GM19372 (cell line): ENCODE measurements at regions not wholly inside any gene's neighbourhood (a gene's known extent, or its start where the extent isn't known, plus 50 kb on each side); places are given as distances from the start of the nearest gene placed in this dataset.

Experiments used
- ATAC-seq: cut with Tn5 transposase; IDR thresholded peaks from one replicate; pipeline ENCODE4 v1.9.1; 2021; ENCODE audit warnings: mild to moderate bottlenecking, low read depth, moderate library complexity; ENCODE audit not compliant: unreplicated experiment

DNA sequence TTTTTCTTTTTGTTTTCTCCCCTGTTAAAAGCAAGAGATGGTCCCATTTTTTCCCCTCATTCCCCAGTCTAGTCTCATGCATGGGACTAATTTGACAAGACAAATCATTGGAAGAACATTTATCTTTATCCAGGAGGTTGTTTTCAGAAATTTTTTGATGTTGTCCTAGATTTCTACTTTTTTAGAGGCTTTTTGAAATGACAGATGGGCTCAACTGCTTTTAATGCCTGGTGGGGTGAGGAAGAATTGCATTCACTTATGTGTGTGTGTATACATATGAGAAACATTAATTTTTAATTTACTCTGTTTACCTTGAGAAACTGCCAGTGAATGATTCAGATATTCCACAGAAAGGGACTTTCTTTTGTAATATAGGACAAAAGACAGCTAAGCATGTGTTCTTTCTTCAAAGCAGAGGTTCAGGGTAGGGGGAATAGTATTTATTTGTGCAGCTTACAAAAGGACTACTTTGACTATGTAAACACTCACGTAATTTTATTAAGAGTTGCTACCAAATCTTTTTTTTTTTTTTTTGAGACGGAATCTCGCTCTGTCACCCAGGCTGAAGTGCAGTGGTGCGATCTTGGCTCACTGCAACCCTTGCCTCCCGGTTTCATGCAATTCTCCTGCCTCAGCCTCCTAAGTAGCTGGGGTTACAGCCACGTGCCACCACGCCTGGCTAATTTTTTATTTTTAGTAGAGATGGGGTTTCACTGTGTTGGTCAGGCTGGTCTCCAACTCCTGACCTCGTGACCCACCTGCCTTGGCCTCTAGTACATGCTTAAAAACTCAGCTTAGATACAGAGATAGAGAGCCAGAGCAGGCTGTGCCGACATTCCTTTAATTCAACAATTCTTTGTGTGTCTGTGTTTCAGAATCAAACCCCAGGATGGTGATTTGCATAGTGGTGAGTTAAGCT, 130.1 kb upstream of the RARB start:
- ATAC-seq: no peak

DNA sequence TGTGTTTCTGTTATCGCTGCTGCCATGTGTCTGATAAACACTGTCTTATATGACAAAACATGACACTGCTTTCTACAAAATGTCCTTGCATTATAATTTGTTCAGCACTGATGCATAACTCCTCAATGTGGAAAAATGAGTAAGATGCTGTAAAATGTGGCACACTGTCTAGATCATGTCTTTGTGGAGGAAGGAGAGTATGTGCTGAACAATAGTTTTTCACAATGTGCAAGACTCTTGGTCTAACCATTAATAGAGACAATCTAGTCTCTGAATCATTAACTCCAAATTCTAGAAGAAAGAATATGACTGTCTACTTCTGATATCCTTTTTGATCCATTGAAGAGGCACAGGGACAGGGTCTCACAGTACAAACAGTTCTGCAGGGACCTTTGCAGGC, 127.9 kb upstream of the RARB start:
- ATAC-seq: no peak

DNA sequence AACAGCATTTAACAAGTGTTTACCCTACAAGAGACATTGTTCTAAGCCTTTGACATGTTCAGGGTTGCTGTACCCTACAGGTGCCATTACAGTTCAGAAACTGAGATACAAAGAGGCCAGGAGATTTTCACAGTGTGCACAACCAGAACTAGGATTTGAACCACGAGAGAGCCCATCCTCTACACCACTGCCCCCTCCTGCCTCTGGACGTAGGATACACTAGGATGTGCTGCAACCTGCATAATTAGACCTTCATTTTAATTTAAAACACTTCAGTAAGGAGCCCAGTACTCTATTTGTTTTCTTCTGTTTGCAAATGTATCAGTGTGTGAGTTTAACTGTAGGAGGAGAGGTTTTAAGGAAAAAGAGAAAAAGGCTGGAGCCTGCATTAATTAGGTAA, 123.1 kb upstream of the RARB start:
- no peak for ATAC-seq

- ATAC-seq: no peak
Measured at GRCh38 chr3:25306066-25306465, 122.0 kb upstream of the RARB start.

GRCh38 chr3:25306705-25307104, 121.4 kb upstream of the RARB start:
- no peak for ATAC-seq

- no peak for ATAC-seq
Measured at GRCh38 chr3:25313286-25313685, 114.8 kb upstream of the RARB start.

DNA sequence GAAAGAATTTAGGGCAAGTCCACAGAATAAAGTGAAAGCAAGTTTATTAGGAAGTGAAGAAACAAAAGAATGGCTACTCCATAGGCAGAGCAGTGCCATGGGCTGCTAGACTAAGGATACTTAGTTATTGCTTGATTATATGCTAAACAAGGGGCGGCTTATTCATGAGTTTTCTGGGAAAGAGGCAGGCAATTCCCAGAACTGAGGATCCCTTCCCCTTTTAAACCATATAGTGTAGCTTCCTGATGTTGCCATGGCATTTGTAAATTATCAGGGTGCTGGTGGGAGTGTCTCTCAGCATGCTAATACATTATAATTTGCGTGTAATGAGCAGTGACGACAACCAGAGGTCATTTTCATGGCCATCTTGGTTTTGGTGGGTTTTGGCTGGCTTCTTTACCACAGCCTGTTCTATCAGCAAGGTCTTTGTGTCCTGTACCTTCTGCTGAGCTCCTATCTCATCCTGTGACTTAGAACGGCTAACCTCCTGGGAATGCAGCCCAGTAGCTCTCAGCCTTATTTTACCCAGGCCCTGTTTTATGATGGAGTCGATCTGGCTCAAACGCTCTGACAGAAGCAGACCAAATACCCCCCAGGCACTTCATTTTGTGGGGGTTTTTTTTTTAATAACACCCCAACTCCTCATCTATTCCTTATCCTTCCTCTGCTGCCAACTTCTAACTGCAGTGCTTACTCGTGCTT, 103.0 kb upstream of the RARB start:
- no peak for ATAC-seq

DNA sequence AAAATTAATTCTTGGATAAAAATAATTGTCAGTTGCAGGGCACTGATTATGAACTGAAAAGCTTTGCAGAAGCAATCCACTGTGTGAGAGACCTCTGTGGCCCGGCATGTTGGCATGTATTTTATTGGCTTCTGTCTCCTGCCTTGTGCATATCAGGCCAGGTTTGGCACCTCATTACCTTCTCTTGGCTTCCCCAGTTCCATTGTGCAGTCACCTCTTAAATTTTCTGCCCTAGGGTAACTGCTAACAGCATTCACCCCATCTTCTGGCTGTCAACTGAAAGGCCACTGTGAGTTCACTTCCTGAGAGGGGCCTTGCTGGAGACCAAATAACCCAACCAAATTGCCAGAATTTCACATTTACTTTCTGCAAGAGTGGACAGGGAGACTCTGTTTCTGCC, 92.7 kb upstream of the RARB start:
- ATAC-seq: no peak

- no peak for ATAC-seq
Measured at GRCh38 chr3:25338158-25338725, 89.8 kb upstream of the RARB start.

- ATAC-seq: no peak
Measured at GRCh38 chr3:25339225-25339624, 88.8 kb upstream of the RARB start.

DNA sequence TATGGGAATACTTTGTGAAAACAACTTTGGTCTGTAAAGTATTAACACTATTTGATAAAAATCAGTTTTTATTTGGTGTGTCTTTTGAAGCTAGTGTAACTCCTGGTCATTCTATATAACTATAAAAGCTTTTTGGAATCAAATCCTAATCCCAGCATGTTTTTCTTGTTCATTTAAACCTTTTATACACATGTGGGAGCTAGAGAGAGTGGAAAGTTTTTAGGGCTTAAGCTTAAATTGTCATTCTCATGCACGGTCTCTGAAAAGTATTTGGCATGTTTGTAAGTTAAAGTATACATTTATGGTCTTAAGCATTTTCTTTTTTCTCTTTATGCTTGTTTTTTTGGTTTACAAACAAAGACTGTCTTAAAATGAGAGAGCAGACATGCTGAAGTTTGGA, 83.4 kb upstream of the RARB start:
- ATAC-seq: no peak

- no peak for ATAC-seq
Measured at GRCh38 chr3:25349095-25349494, 79.0 kb upstream of the RARB start.

GRCh38 chr3:25349828-25350724, 78.0 kb upstream of the RARB start:
- ATAC-seq: no peak

DNA sequence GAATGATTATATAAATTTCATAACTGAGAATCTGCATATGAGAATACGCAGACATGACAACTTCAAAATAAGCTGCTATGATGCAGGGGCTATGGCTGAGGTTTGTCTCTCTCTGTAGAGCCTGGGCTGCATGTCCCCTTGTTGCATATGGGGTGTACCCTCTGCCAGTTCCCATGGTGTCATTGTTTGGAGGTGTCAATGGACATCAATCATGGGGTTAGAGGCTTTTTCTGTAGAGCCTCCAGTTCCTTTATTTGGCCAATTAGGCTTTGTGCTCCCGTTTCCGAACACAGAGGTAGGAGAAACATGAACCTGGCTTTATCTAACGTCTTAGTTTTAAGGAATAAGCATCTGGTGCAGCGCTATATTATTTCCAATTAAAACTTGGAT, 77.3 kb upstream of the RARB start:
- no peak for ATAC-seq

DNA sequence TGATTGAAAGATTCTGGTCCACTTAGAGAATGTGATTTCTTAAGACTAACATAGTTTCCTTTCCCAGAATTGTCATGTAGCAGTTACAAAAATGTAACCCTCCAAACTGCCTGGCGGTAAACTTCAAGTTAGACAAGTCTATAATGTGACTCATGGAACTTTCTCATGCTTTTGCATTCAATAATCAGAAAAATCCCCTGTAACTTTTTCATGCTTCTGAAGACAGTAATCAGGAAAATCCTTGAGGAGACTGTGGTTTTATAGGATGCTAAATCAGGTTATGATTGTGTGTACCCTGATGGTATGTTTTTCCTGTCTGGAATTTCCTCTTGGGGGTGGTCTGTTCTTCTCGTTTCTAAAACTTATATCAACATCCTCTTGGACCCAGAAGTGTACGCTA, 74.0 kb upstream of the RARB start:
- no peak for ATAC-seq

DNA sequence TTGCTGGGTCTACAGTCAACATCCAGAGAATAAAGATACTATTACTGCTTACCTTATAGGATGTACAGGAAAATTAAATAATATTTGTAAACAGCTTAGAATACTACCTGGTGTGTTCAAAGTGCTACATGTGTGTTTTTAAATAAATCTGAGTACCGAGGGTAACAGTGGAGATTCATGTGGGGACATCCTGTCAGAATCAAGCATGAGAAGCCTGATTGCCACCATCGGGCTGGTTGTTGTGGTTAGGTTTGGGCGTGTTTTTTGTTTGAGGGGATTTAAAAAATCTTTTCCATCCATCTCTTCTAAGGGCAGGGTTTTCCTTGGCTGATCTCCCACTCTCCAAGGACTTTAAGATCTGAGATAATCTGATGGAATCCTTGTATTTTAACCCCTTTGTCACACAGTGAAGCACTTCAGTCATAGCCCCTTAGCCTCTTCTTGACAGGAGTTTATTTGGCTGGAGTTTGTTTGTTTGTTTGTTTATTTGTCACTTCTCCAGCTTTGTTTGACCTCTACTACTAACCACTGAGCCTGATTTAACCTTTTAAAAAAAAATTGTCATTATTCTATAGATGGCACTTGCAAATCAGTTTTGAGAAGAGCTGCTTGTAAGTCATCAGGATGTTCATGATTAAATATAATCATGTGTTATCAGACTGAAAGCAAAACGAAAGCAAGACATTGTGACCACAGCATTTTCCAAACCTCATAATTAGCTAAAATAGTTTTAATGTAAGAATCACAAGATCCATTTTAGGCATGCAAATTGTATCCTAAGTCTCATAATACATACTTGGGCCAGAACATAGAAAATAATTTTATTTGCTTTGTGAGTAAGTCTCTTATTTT, 72.8 kb upstream of the RARB start:
- ATAC-seq: no peak

GRCh38 chr3:25355998-25356397, 72.1 kb upstream of the RARB start:
- no peak for ATAC-seq

DNA sequence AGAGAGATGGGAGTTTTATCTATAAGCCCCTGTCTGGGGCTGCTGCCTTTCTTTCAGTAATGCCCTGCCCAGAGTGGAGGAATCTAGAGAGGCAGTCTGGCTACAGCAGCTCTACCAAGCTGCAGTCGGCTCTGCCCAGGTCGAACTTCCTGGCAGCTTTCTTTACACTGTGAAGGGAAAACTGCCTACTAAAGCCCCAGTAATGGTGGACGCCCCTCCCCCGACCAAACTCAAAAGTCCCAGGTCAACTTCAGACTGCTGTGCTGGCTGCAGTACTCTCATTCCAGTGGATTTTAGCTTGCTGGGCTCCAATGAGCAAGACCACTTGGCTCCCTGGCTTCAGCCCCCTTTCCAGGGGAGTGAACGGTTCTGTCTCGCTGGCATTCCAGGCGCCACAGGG, 65.9 kb upstream of the RARB start:
- no peak for ATAC-seq

DNA sequence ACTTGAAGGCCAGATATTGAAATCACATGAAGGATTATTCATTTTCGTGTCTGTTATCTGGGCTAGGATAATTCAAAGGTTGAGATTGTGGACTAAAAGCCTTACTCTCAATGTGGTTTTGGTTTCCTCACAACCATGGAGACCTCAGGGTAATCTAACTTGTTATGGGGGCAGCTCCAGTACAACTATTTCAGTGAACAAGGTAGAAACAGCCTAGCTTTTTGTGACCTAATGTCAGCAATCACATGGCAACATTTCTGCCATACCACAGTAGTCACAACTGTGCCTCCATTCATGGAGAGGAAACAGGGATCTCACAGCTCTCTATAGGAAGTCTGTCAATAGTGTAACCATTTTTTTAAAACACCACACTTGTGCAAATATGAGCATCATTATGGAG, 62.4 kb upstream of the RARB start:
- ATAC-seq: no peak

GRCh38 chr3:25367025-25367424, 61.0 kb upstream of the RARB start:
- ATAC-seq: no peak
